B cell (primary cell): ENCODE measurements at regions not wholly inside any gene's neighbourhood (a gene's known extent, or its start where the extent isn't known, plus 50 kb on each side); places are given as distances from the start of the nearest gene placed in this dataset.

ENCODE experiments used
- ATAC-seq: fragments of 200-7000 bp; cut with Tn5 transposase; one replicate; pipeline ENCODE4 v1.10.0; 2021; ENCODE audit warnings: low read depth, mild to moderate bottlenecking, moderate number of reproducible peaks, moderate library complexity
- CTCF ChIA-PET: fragments of 350-600 bp; sonication (Branson Sonifier 250); formaldehyde crosslinking; loops from one replicate; lab custom pipeline; 2021; ENCODE audit warnings: antibody characterized with exemption, inconsistent platforms; lab: Charles Lee
- POLR2A ChIA-PET: fragments of 350-600 bp; sonication (Branson Sonifier 250); formaldehyde crosslinking; loops from one replicate; lab custom pipeline; 2021; ENCODE audit warnings: antibody characterized with exemption; lab: Charles Lee
- DNase-seq: peaks from one replicate; pipeline ENCODE4 v3.0.0; 2013
- H2AFZ ChIP-seq: 2 replicates; pipeline ENCODE4 v1.6.1; 2012; ENCODE audit warnings: mild to moderate bottlenecking, low read depth, low read length; ENCODE audit not compliant: insufficient read depth, poor library complexity, severe bottlenecking
- H3K27ac ChIP-seq, 2 donors: 1 replicate in 1 of 2; 2 replicates in 1 of 2; pipeline ENCODE4 v1.5.1; 2012 to 2013; ENCODE audit warnings: low read length in 2 of 2, mild to moderate bottlenecking in 2 of 2, moderate library complexity in 1 of 2
- H3K27me3 ChIP-seq, 4 experiments: fragments of 200-600 bp in 1 of 4; sonication (generic) in 1 of 4; replicated peaks in 1 of 4; 1 replicate in 2 of 4; 2 replicates in 2 of 4; pipeline versions ENCODE4 v1.6.1 to v1.7.0; 2013 to 2016; ENCODE audit warnings: low read length in 3 of 4, mild to moderate bottlenecking in 2 of 4, mixed read lengths in 1 of 4, moderate library complexity in 1 of 4; ENCODE audit not compliant: insufficient read depth in 4 of 4, control insufficient read depth in 3 of 4; ENCODE audit errors: control extremely low read depth in 1 of 4
- H3K36me3 ChIP-seq, 2 experiments: replicated peaks in 1 of 2; 1 replicate in 1 of 2; 2 replicates in 1 of 2; pipeline versions ENCODE4 v1.6.1 to v1.7.1; 2013; ENCODE audit warnings: low read length in 1 of 2; ENCODE audit not compliant: insufficient read depth in 2 of 2, control insufficient read depth in 1 of 2; ENCODE audit errors: control extremely low read depth in 1 of 2, extremely low read depth in 1 of 2
- H3K4me1 ChIP-seq, 2 donors: fragments of 200-600 bp in 1 of 2; sonication (generic) in 1 of 2; 1 replicate in 1 of 2; 2 replicates in 1 of 2; pipeline versions ENCODE4 v1.5.1 to v1.6.1; 2013 to 2017; ENCODE audit warnings: low read length in 2 of 2; ENCODE audit not compliant: control insufficient read depth in 2 of 2, insufficient read depth in 2 of 2
- H3K4me2 ChIP-seq: replicated peaks from 2 replicates; pipeline ENCODE3; 2012; ENCODE audit warnings: mild to moderate bottlenecking, low read depth, low read length; ENCODE audit not compliant: poor library complexity, severe bottlenecking
- H3K4me3 ChIP-seq, 5 experiments: fragments of 200-600 bp in 1 of 5; sonication (generic) in 1 of 5; 1 replicate in 3 of 5; 2 replicates in 2 of 5; pipeline versions ENCODE4 v1.5.1 to v1.7.0; 2011 to 2016; ENCODE audit warnings: low read length in 4 of 5, mild to moderate bottlenecking in 4 of 5, low read depth in 2 of 5, control low read depth in 1 of 5, moderate library complexity in 1 of 5; ENCODE audit not compliant: insufficient read depth in 1 of 5; ENCODE audit errors: control extremely low read depth in 1 of 5, extremely low read depth in 1 of 5
- H3K79me2 ChIP-seq: fragments of 200-600 bp; sonication (generic); one replicate; pipeline ENCODE4 v1.6.0; 2016; ENCODE audit warnings: low read length; ENCODE audit not compliant: control insufficient read depth, insufficient read depth
- H3K9ac ChIP-seq: fragments of 200-600 bp; sonication (generic); 2 replicates; pipeline ENCODE4 v1.6.1; 2017; ENCODE audit warnings: mild to moderate bottlenecking, low read length, moderate library complexity
- H3K9me3 ChIP-seq, 3 donors: one replicate each; pipeline versions ENCODE4 v1.6.1 to v1.7.1; 2013; ENCODE audit warnings: low read length in 2 of 3; ENCODE audit not compliant: control insufficient read depth in 2 of 3, insufficient read depth in 1 of 3; ENCODE audit errors: control extremely low read depth in 1 of 3
- H4K20me1 ChIP-seq: 2 replicates; pipeline ENCODE4 v1.6.0; 2012; ENCODE audit warnings: mild to moderate bottlenecking, low read length; ENCODE audit not compliant: insufficient read depth, control insufficient read depth, poor library complexity, severe bottlenecking
- H3K27ac Mint-ChIP-seq: one replicate; pipeline ENCODE4 v1.8.0; 2021; ENCODE audit warnings: mixed read lengths
- H3K27me3 Mint-ChIP-seq: one replicate; pipeline ENCODE4 v1.8.0; 2021; ENCODE audit warnings: mixed read lengths
- H3K4me1 Mint-ChIP-seq: one replicate; pipeline ENCODE4 v1.8.0; 2021; ENCODE audit warnings: mixed read lengths
- H3K4me3 Mint-ChIP-seq: one replicate; pipeline ENCODE4 v1.8.0; 2021; ENCODE audit warnings: mixed read lengths
- H3K9me3 Mint-ChIP-seq: one replicate; pipeline ENCODE4 v1.8.0; 2022; ENCODE audit warnings: mixed read lengths; ENCODE audit not compliant: insufficient read depth
- EZH2 ChIP-seq: IDR thresholded peaks from 2 replicates; pipeline ENCODE4 v1.6.1; 2012; ENCODE audit warnings: borderline replicate concordance, low read depth, mild to moderate bottlenecking, moderate library complexity, low read length; ENCODE audit not compliant: insufficient read depth, poor library complexity, severe bottlenecking
- WGBS: methylation state at CpG from one replicate; pipeline ENCODE4 v1.1.5; 2013; ENCODE audit warnings: missing lambda C conversion rate; ENCODE audit not compliant: insufficient coverage; 5-methylcytosine and 5-hydroxymethylcytosine counted together
- intact Hi-C: fragments of 100-400 bp; cut with micrococcal nuclease; formaldehyde crosslinking; loops from one replicate; pipeline ENCODE4 v1.10.0; 2022
- TF ChIP-seq, protein P1 (sequence below): fragments of 200-600 bp; IDR thresholded peaks from one replicate; pipeline ENCODE4 v1.8.0; 2022; ENCODE audit warnings: antibody characterized with exemption, mild to moderate bottlenecking

DNA sequence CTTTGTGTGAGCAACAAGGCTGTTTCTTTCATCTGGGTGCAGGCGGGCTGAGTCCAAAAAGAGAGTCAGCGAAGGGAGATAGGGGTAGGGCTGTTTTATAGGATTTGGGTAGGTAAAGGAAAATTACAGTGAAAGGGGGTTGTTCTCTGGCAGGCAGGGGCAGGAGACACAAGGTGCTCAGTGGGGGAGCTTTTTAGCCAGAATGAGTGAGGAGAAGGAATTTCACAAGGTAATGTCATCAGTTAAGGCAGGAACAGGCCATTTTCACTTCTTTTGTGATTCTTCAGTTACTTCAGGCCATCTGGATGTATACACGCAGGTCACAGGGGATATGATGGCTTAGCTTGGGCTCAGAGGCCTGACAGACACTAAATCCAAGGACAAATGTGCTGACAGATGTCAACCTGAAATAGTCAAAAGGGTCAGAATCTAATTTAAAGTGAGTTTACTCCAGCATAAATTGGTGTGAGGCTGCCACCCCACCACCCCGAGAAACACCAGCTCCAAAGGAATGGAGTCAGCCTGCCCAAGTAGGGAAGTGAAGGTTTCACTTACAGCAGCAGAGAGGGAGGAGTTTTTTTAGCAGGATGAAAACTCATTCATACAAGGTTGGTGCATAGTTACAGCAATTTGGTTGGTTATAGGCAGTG, 560.0 kb upstream of the CDH4 start:
- no peaks in the 10 kb centered on the region for H3K27me3 Mint-ChIP-seq
- intact Hi-C loops: no loop called here
- no peaks in the 10 kb centered on the region for H3K9me3 Mint-ChIP-seq
- Histone ChIP-seq H3K36me3 (no peaks in the 10 kb centered on the region), H4K20me1 (no peaks in the 10 kb centered on the region), H3K9ac (no peak overlapping the region), H3K4me1 (no peaks in the 10 kb centered on the region), H3K27ac (no peak overlapping the region), H3K4me2 (no peak overlapping the region), H3K79me2 (no peaks in the 10 kb centered on the region), H2AFZ (no peak overlapping the region), H3K4me3 (no peak overlapping the region), H3K9me3 (peaks cover 0 to 5% (median 0%) of the 10 kb centered on the region in 3 donors), H3K27me3 (no peaks in the 10 kb centered on the region)
- H3K4me1 Mint-ChIP-seq: no peaks in the 10 kb centered on the region
- DNase-seq: no peak
- ChIA-PET POLR2A (no interaction called here), CTCF (no interaction called here)
- TF ChIP-seq, protein P1, sequence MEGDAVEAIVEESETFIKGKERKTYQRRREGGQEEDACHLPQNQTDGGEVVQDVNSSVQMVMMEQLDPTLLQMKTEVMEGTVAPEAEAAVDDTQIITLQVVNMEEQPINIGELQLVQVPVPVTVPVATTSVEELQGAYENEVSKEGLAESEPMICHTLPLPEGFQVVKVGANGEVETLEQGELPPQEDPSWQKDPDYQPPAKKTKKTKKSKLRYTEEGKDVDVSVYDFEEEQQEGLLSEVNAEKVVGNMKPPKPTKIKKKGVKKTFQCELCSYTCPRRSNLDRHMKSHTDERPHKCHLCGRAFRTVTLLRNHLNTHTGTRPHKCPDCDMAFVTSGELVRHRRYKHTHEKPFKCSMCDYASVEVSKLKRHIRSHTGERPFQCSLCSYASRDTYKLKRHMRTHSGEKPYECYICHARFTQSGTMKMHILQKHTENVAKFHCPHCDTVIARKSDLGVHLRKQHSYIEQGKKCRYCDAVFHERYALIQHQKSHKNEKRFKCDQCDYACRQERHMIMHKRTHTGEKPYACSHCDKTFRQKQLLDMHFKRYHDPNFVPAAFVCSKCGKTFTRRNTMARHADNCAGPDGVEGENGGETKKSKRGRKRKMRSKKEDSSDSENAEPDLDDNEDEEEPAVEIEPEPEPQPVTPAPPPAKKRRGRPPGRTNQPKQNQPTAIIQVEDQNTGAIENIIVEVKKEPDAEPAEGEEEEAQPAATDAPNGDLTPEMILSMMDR: no peak
- no peak for TF ChIP-seq EZH2
- ATAC-seq: no peak
- no peak overlapping the region for H3K27ac Mint-ChIP-seq
- 81% methylated on average over 3 of the region's 4 CpGs for WGBS
- H3K4me3 Mint-ChIP-seq: no peak overlapping the region

DNA sequence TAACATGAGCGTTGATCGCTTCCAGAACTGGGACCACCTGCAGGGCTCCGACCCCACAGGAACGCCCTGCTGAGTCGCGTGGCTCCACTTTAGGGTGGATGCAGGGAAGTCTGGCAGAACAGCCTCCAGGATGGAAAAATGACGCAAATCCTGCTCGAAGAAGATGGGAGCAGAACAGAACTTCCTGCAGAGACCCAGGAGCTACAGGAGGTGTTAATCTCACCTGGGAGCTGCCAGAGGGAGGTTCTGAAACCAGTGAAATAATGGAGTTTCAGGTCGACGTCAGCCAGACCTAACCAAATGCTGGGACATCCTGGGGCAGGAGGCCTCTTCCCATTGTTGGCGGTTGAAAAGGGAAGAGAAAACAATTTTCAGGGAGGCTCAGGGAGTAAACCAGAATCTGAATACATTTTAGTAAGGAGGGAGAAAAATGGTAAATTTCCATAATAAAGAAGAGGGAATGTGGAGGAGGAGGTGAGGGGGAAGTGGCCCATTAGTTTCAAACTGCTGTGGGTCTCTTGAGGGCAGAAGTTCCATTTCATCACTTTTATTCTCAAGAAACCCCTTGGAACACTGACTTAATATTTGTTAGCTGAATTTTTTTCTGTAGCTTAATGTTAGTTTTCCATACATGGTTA, 558.4 kb upstream of the CDH4 start:
- H3K9me3 ChIP-seq: peaks cover 0 to 5% (median 0%) of the 10 kb centered on the region in 3 donors

More for the DNA sequence above, 558.4 kb upstream of the CDH4 start:
- DNase-seq (no peak), ATAC-seq (no peak)
- Histone ChIP-seq H2AFZ (no peak overlapping the region), H4K20me1 (no peaks in the 10 kb centered on the region), H3K4me1 (no peaks in the 10 kb centered on the region), H3K27me3 (no peaks in the 10 kb centered on the region), H3K27ac (no peak overlapping the region), H3K79me2 (no peaks in the 10 kb centered on the region), H3K4me2 (no peak overlapping the region), H3K4me3 (no peak overlapping the region), H3K36me3 (no peaks in the 10 kb centered on the region), H3K9ac (no peak overlapping the region)
- Mint-ChIP-seq H3K4me1 (no peaks in the 10 kb centered on the region), H3K9me3 (no peaks in the 10 kb centered on the region), H3K4me3 (no peak overlapping the region), H3K27ac (no peak overlapping the region), H3K27me3 (no peaks in the 10 kb centered on the region)
- ChIA-PET CTCF (no interaction called here), POLR2A (no interaction called here)
- 67% methylated on average over 11 of the region's 11 CpGs for WGBS
- TF ChIP-seq EZH2: no peak
- TF ChIP-seq, protein P1: no peak
- intact Hi-C loops: no loop called here
